ENCODE measurements at regions not wholly inside any gene's neighbourhood (a gene's known extent, or its start where the extent isn't known, plus 50 kb on each side); places are given as distances from the start of the nearest gene placed in this dataset.
"Not testable (repeated sequence)": the region's sequence is repeated elsewhere in the genome, so short reads cannot be mapped to it uniquely, and the experiment has no call there.

DNA sequence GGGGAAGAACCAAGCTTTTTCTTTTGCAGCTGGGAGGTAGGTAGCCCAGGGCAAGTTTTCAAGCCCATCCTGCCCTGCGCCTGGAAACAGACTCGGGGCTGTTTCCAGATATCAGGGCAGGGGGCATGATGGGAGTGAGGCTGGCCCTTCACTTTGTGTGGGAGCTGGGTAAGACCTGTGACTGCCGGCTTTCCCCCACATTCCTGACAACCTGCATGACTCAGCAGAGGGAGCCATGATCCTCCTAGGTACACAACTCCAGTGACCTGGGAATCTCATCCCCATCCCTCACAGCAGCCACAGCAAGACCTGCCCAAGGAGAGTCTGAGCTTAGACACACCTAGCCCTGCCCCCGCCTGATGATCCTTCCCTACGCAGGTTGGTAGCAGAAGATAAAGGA, 280.8 kb downstream of the SOX4 start:
- Mint-ChIP-seq H3K27ac (peak overlapping the region; percentile 80), H3K4me1 (peaks cover 30% of the 10 kb centered on the region), H3K36me3 (ENCODE audit: low read depth) (peaks cover 72% of the 10 kb centered on the region), H3K9me3 (peaks cover 60% of the 10 kb centered on the region), H3K4me3 (no peak overlapping the region), H3K27me3 (ENCODE audit: low read depth, poor library complexity) (peaks cover 3% of the 10 kb centered on the region)
- TF ChIP-seq, protein P1, sequence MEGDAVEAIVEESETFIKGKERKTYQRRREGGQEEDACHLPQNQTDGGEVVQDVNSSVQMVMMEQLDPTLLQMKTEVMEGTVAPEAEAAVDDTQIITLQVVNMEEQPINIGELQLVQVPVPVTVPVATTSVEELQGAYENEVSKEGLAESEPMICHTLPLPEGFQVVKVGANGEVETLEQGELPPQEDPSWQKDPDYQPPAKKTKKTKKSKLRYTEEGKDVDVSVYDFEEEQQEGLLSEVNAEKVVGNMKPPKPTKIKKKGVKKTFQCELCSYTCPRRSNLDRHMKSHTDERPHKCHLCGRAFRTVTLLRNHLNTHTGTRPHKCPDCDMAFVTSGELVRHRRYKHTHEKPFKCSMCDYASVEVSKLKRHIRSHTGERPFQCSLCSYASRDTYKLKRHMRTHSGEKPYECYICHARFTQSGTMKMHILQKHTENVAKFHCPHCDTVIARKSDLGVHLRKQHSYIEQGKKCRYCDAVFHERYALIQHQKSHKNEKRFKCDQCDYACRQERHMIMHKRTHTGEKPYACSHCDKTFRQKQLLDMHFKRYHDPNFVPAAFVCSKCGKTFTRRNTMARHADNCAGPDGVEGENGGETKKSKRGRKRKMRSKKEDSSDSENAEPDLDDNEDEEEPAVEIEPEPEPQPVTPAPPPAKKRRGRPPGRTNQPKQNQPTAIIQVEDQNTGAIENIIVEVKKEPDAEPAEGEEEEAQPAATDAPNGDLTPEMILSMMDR (IDR thresholded peaks at IDR 0.05): no peak
- DNase-seq: no peak

DNA sequence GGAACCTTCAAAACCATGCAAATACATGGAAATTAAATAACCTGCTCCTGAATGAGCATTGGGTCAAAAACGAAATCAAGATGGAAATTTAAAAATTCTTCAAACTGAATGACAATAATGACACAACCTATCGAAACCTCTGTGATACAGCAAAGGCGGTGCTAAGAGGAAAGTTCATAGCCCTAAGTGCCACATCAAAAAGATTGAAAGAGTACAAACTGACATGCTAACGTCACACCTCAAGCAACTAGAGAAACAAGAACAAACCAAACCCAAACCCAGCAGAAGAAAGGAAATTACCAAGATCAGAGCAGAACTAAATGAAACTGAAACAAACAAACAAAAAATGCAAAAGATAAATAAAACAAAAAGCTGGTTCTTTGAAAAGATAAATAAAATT, 283.5 kb downstream of the SOX4 start:
- Mint-ChIP-seq H3K9me3 (peaks cover 84% of the 10 kb centered on the region), H3K36me3 (ENCODE audit: low read depth) (peaks cover 98% of the 10 kb centered on the region)
- H3K4me1 Mint-ChIP-seq; H3K27ac Mint-ChIP-seq; H3K27me3 Mint-ChIP-seq (ENCODE audit: low read depth, poor library complexity); H3K4me3 Mint-ChIP-seq; DNase-seq: not testable (repeated sequence)

DNA sequence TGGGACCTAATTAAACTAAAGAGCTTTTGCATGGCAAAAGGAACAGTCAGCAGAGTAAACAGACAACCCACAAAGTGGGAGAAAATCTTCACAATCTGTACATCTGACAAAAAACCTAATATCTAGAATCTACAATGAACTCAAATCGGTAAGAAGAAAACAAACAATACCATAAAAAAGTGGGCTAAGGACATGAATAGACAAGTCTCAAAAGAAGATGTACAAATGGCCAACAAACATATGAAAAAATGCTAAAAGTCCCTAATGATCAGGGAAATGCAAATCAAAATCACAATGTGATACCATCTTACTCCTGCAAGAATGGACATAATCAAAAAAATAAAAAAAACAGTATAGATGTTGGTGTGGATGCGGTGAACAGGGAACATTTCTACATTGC, 286.7 kb downstream of the SOX4 start:
- H3K4me3 Mint-ChIP-seq, H3K4me1 Mint-ChIP-seq: not testable (repeated sequence)
- H3K9me3 Mint-ChIP-seq: peaks cover 73% of the 10 kb centered on the region

DNA sequence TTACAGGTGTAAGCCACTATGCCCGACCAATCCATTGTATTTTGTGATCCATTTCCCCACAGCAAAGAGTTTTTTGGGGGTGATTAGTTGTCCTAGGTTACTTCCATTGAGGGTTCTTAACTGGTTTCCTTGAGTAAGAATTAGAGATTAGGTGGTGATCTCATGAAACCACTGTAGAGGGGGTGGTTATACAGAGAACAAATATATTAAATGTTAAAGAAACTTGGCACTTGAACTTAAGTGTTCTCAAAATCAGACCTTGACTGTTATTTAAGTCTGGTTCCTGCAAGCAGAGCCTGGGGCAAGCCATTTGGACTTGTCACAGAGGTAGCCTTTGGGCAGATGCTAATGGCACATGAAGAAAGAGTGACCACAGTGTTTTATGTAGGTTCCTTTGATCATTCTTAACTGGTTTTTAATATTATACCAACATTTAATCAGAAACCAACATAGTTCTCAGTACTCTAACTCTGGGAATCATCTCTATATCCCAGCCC, 288.5 kb downstream of the SOX4 start:
- DNase-seq: no peak
- Mint-ChIP-seq H3K4me3 (no peak overlapping the region), H3K27ac (no peak overlapping the region), H3K36me3 (ENCODE audit: low read depth) (peaks cover 67% of the 10 kb centered on the region), H3K4me1 (no peaks in the 10 kb centered on the region), H3K9me3 (peaks cover 55% of the 10 kb centered on the region), H3K27me3 (ENCODE audit: low read depth, poor library complexity) (no peaks in the 10 kb centered on the region)
- TF ChIP-seq, protein P1 (IDR thresholded peaks at IDR 0.05): no peak

More for the DNA sequence above, 286.7 kb downstream of the SOX4 start:
- DNase-seq; H3K27me3 Mint-ChIP-seq (ENCODE audit: low read depth, poor library complexity): not testable (repeated sequence)
- Mint-ChIP-seq H3K27ac (peak overlapping the region; percentile 48), H3K36me3 (ENCODE audit: low read depth) (peaks cover 85% of the 10 kb centered on the region)

DNA sequence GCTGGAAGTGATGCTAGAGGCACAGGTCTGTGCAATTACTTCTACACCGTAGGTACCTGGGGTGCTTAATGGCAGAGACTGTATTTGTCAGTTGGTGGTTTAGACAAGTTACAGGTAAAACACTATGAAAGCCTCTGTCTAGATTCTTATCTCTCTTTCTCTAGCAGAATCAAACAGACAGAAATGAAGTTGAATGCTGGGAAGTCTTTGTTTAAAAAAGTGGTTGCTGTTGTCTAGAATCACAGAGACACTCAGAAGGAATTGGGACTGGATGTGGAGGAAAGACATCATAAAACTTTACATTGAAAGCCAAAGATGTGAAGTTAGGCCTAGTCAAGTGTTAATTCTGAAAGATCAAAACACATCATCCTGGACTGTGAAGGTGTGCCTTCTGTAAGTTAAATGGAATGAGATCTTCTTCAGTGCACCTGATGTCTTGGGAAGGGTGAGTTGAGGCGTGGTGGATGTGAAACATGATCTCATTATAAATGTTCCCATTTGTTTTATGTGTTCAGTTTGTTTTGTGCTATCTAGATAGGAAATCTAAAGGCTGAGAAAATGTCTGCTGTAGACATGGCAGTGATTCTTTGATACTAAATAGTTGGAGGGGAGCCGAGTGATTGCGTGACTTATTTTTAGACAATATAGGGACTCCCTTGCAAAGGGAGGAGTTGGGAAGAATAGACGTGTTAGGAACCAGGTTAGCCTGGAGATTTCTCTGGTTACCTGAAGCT, 290.2 kb downstream of the SOX4 start:
- TF ChIP-seq, protein P1 (IDR thresholded peaks at IDR 0.05): no peak
- Mint-ChIP-seq H3K4me3 (peak overlapping the region; percentile 42), H3K9me3 (peaks cover 38% of the 10 kb centered on the region), H3K27ac (no peak overlapping the region), H3K36me3 (ENCODE audit: low read depth) (peaks cover 54% of the 10 kb centered on the region), H3K27me3 (ENCODE audit: low read depth, poor library complexity) (no peaks in the 10 kb centered on the region), H3K4me1 (no peaks in the 10 kb centered on the region)
- no peak for DNase-seq

DNA sequence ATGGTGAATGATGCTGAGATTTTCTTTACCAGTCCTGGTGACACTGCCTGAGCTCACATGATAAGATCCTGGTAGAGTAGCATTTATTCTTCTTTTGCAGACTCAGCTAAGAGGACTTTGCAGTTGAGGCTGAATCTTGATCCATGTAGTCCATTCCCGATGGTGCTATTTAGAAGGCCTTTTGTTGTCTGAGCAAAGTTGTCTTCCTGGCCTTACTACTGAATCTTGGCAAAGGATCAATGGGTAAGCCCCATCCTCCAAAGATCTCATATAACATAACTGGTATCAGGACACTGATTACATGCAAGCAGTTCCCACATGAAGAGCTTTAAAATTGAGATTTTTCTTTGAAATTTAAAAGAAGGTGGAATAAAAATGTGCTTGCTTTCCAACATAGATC, 291.6 kb downstream of the SOX4 start:
- TF ChIP-seq, protein P1 (IDR thresholded peaks at IDR 0.05): no peak
- H3K4me3 Mint-ChIP-seq: no peak overlapping the region
- peaks cover 49% of the 10 kb centered on the region for H3K36me3 Mint-ChIP-seq (ENCODE audit: low read depth)
- no peak overlapping the region for H3K27ac Mint-ChIP-seq
- H3K9me3 Mint-ChIP-seq: peaks cover 24% of the 10 kb centered on the region
- DNase-seq: no peak
- no peaks in the 10 kb centered on the region for H3K27me3 Mint-ChIP-seq (ENCODE audit: low read depth, poor library complexity)
- H3K4me1 Mint-ChIP-seq: no peaks in the 10 kb centered on the region
